HG03066 (cell line): ENCODE measurements at regions not wholly inside any gene's neighbourhood (a gene's known extent, or its start where the extent isn't known, plus 50 kb on each side); places are given as distances from the start of the nearest gene placed in this dataset.
"Not testable (repeated sequence)": the region's sequence is repeated elsewhere in the genome, so short reads cannot be mapped to it uniquely, and the experiment has no call there.

Source experiments
- ATAC-seq: cut with Tn5 transposase; IDR thresholded peaks from one replicate; pipeline ENCODE4 v1.9.1; 2021; ENCODE audit warnings: low read depth; ENCODE audit not compliant: unreplicated experiment

DNA sequence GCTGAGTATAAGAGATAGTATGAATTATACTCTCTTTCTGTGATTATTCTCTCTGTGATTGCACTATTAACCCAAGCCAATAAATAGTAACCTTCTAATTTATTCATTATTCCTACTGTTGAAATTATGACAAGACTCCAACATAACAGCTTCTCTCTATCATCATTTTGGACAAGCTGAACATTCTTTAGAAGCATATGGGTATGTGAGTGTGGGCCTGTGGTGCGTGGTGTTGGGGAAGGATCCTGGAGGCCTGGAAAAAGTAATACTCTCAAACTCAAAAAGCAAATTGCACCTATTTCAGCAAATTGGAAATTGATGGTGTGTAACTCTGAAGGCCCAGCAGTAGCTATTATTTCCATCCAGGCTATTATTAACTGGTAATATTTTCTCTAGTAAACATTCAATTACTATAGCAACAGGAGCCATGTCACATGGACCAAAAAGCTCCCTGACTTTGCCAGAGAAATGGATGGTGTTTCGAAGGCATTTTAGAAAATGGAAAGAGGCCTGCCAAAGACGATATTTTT is 502.8 kb downstream of the LTN1 start:
- no peak for ATAC-seq

DNA sequence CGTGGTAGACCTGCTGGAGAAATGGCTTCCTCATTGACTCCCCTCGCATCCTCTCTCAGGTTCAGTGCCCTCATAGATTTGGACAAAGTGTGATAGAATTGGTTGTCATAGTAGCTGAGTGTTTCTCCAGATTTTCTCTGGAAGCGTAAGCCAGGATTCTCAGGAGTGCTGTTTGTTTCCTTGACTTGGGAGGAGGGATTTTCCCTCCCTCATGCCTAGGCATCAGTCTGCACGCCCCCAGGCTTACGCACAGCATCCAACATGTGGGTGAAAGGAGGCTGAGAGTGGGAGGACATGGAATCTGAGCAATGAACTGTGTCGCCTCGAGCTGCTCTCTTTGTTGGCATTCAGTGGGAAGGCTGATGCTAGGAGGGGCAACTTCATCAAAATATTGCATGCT is 503.5 kb downstream of the LTN1 start:
- no peak for ATAC-seq

DNA sequence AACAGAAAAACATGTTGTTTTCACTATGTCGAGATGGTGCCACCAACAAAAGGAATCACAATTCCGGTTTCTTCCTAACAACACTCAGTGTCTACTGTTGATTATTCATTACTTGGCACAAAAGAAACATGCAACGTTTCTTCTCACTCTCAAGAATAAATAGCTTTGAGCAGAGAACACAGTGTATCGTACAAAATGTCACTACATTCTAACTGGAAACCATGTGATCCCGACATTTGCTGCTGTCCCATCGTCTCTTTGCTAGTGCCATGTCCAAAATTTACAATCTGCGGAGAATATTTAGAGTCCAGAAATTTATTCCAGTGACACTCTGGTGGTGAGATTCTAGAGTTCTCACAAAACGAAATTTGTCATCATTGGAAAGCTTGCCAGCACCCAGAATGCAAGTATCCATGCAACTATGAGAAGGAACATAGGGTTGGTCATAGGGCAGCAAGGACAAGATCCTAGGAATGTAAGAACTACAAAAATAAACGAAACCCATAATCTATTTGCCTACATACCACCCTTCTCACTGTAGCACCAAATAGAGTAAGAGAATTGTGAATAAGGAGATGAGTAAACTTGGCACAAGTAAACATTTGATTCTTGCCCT is 505.1 kb downstream of the LTN1 start:
- no peak for ATAC-seq

DNA sequence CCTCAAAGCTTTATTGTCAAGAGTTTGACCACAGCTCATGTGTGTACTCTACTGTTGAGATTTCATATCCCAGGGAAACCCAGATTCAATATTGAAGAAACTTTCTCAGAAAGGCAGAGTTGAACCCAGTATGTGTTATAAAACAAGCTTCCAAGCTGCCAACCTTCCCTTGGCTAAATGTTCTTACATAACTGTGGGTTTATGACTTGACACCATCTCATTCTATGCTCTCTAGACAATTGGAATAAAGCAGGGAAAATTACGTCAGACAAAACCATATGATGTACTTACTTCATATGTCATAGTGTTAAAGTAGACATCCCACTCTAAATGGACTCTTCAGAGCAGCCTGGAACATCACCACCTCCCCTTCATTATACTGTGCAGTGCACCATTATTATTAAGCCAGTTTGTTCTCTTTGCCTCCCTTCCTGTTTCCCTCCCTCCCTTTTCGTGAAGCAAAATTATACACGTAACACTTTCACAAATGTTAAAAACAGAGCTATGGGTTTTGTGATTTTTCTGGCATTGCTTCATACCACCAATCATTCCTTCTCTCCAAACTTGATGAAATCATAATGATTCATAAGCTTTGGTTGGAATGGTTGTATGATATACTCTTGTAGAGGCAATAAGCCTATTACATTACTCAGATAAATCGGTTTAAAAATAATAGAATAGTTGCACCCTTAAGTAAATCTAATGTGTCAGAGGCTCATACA is 507.2 kb downstream of the LTN1 start:
- no peak for ATAC-seq

DNA sequence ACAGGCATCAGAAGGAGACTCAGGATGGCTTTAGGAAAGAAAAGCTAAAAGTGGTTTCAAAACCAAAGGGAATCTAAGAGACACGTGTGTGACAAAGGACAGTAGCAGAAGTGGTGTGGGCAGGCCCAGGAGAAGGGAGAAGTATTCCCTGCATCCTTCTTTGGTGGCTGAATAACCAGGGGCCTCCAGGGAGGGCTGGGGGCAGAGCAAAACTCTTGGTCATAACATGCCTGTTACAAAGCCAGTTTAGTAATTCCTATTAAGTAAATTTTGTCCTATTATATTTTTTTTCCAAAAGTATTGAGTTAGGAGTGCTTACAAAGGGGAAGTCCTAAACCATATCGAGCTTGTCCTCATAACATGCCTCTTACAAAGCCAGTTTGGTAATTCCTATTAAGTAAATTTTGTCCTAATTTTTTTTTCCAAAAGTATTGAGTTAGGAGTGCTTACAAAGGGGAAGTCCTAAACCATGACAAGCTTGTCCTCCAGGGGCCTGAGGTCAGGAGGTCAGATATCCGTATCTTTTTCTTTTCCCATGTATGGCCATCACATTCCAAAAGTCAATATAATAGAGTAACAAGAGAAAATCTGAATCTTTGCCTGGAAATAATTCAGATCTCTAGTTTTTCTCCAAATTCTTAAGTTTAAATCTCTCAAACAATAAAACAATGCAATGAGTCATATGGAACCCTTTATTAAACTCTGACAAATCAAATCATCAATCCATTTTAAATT is 509.2 kb downstream of the LTN1 start:
- no peak for ATAC-seq

DNA sequence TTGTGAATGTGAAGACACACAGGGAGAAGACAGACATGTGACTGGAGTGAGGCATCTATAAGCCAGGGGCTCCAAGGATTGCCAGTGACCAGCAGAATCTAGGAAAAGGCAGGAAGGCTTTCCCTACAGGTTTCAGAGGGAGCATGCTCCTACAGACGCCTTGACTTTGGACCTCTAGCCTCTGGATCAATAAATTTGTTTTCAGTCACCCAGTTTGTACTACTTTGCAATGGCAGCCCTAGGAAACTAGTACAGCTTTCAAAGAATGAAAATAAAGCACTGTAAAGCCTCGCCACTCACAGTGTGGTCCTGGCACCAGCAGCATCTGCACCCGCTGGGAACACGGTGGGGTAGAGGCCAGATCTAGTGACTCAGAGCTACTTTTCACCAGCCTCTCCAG is 510.0 kb downstream of the LTN1 start:
- no peak for ATAC-seq

DNA sequence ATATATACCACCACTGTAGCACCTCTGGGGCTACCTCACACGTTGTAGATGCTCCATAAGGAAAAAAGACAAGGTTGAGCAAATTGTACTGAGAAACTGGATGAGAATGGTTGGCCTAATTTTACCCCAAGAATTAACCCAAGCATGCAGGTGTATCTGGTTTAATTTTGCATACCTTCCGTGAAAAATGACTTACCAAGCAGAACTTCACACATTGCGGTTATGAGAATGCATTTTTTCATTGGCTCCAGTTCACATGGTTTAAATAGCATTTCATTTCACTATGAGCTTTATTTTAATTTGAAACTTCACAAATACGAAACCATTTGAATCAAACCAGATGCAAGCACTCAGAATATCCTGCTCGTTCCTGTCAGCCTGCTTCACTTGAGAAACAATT is 512.2 kb downstream of the LTN1 start:
- ATAC-seq, result peak; percentile 58

DNA sequence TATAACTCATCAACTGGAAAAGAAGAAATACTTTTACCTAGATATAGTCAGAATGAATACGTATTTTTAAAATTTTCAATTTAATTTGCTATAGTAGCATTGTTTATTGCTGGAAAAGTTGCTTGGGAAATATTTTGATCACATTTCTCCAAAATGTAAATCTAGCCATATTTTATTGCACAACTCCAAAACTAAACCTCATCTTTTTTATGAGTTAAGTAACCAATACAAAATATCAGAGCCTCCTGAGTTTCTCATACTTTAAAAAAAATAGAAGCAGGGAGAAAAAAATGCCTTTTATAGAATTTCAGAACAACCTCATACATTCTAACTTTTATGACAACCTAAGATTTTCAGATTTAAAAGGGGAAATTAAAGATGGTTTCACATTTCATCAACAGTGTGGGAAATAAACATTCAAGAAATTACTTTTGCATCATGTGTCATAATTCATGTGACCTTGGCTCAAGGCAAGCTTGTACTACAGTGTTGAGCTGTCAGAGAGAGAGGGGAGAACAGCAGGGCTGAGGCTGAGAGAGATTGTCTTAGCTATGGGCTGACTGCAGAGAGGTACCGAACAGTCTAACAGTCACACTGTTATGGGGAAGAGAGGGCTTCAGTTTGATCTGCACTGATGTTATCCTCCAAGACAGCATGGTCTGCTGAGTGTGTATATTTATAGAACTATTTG is 519.0 kb downstream of the LTN1 start:
- ATAC-seq, result peak; percentile 71

DNA sequence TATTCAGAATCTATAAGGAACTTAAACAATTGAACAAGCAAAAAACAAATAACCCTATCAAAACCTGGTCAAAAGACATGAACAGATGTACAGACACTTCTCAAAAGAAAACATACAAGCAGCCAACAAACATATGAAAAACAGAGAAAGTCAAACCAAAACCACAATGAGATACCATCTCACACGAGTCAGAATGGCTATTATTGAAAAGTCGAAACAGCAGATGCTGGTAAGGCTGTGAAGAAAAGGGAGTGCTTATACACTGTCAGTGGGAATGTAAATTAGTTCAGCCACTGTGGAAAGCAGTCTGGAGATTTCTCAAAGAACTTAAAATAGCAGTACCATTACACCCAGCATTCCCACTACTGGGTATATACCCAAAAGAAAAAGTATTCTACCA is 520.1 kb downstream of the LTN1 start:
- not testable (repeated sequence) for ATAC-seq

DNA sequence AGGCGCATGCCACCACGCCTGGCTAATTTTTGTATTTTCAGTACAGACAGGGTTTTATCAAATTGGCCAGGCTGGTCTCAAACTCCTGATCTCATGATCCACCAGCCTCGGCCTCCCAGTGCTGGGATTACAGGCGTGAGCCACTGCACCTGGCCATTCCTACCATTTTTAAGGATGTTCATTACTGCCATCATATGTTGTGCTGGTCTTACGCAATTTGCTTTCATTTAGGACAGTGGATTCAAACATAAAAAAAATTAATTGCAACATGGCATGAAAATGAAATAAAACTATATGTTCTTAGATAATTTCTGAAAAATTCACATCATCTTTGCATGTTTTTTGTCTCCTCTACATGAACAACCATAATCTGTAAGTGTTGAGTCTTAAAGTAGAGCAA is 527.7 kb downstream of the LTN1 start:
- ATAC-seq, result no peak

DNA sequence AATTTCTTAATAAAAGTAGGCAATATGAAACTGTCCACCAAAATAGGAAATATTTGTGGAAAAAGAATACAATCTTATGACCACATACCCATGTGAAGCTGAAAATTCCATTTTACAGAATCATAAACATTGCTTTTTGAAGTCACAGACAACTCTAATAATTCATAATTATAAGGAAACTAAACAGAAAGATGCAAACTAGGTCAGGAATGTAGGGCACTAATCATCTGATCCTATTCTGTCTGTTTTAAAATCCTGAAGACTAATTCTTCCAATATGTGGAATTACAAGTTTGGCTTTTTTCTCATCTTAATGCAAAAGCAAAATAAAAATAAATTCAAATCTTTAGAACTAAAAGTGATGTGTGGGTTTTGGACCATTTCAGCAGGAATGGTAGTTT is 528.6 kb downstream of the LTN1 start:
- no peak for ATAC-seq

DNA sequence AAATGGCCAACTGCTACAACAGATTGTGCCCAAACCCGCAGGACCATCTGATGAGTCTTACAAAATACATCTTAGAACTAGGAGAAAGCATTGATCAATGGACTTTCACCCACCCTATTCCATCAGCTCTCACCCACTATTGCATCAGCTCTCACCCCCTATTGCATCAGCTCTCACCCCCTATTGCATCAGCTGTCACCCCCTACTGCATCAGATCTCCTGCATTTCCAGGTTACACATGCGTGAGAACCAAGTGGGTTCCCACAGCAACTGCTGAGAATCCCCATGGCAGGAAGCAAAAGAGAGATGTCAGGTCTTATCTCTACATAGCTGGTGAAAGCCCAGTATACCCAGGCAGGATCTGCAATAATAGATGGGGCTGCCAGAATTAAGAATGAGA is 533.5 kb downstream of the LTN1 start:
- ATAC-seq, result no peak

DNA sequence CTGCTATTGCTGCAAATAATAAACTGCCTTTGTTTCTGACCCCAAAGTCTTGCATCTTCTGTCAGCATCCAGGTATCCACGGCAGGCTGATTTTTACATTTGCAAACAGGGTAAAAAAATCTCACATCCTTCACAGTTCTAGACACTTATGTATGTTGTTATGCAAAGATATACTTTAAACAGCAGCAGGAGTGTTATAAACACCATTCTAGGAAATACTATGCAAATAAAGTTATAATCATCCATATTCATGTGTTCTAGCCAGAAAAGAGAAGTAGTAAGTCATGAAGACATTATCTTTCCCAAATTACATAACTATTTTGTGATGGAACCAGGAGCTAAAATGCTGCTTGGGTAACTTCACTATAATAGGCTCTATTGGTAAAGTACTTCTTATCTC is 534.2 kb downstream of the LTN1 start:
- no peak for ATAC-seq

DNA sequence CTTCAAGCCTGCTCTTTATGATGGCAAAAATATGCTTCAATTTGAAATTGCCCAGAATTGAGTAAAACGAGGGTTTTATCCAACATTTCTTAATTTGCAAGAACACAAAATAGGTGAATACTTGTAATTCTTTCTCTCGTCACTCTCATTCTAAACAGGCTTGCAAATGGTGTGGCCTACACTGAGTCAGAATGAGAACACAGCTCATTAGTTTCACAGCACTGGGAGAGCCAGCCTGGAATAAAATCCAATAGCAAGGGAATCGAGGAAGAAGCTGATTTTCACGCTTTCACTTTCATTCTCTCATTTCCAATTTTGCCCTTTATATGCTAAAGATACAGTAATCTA is 537.5 kb downstream of the LTN1 start:
- no peak for ATAC-seq

DNA sequence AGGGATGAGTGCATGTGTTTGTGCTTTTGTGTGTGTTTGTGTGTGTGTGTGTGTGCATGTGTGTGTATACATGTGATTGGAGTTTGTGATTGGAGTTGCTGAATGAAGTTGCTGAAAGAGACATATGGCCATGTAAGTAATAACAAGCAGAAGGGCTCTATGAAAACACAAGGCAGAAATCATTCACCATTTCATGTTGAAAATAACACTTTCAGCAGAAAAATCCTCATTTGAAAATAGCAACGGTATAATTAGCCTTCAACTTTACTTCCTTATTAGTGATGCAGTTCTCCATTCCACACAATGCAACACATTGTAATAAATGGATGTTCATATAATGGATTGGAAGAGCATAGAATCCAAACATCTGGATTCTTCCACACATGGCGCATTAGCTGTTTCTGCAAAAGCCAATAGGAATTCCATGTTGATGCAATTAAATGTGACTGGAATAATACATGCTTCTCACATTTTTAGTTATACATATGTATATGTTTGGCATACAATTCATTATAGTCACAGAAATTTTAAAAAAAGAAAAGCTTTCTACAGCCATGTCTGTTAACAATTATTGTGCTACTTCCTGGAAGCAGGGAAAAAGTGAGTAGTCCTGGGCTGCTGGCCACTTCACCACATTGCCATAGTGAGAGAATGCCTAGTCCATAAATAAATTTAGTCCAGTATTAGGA is 538.0 kb downstream of the LTN1 start:
- no peak for ATAC-seq

DNA sequence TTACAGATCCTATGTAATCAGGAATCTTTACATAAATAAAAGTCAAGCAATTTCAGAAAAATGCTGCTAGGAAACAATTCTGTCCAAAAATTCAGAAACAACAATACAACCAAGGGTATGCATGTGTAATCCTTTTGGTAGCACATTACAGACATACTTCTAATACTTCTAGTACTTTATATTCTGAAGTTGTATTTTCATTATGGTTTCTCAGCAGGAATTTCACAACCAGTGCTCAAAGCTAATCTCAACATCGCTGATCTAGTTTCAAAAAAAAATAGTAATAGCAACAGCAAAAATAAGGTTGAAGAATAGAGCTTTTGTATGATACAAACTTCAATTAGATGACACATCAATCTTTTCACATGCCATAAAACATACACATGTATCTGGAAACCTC is 545.2 kb downstream of the LTN1 start:
- no peak for ATAC-seq

DNA sequence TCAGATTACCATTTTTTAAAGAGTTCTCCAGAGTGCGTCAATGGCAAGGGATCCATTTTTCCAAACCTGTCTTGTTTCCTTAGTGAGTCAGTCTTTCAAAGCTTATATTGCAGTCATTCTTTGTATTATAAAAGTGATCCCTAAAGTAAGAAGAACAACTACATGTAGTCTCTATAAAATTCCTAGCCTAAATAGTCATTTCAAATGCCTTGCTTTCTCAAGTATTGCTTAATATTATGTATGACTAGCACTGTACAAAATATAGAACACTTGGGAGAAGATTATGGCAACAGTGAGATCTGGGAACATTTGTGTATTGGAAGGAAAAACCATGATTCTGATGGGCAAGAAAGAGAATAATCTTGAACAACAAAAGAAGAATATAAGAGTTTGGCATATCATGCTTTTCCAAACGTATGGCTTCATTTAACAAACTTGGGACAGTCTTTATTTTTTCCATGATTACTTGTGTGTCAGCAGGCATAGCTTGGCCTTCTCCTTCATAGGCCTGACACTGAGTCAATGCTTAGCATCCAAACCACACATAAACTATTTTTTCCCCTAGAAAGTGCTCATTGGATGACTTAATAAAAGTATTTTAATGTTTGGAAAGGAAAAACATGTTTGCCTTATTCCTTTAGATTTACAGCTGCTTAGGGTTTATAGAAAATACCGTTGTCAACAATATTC is 547.4 kb downstream of the LTN1 start:
- no peak for ATAC-seq

DNA sequence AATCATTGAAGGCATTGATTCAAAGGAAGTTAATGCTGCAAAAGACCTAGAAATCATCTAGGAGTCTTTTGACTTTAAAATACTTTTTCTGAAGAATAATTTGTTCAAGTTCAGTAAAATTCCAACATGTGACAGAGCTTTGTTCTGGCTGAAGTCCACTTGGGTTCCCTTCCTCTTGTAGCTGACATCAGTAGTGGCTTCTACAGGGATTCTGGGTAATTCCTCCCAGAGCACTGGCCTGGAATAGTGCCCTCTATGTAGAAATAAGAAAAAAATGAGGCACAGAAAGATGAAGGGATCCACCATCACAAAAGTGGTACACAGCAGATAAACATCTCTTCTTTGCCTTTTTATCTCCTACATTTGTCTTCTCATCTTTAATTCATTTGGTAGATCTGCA is 548.1 kb downstream of the LTN1 start:
- ATAC-seq, result no peak

DNA sequence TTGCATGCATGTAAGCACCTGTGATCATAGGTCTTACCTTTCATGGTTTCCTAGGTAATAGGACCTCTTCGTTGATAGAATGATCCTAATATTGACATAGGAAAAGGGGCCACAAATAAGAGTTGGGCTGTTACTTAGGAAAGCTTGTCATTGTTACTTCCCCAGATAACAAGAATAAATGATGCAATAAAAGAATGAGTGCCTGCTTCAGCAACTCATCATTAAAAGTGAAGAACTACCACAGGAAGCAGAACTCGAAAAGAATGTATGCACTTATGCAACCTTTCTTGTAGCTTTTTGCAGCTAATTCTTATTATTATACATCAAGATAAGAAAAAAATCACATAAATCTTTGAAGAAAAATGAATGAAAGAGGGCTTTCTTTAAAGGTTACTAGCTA is 548.6 kb downstream of the LTN1 start:
- no peak for ATAC-seq

DNA sequence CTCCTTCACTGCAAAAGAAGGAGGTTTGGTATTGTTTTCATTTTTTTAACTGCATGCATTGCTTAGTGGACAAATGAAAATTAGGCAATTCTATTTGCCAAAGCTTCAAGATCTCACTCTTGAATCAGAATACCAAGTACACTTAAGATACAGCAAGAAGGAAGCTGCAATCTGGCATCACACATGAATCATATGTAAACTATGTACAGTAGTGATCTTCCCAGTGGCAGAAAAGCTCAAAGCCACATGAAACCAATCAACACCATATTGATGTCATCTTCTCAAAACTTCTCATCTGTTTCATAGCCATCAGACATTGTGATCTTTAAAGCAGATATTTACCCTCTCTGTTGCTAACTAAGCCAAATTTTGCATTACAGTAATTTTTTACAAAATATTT is 550.1 kb downstream of the LTN1 start:
- no peak for ATAC-seq
